H1 (cell line): ENCODE measurements at regions not wholly inside any gene's neighbourhood (a gene's known extent, or its start where the extent isn't known, plus 50 kb on each side); places are given as distances from the start of the nearest gene placed in this dataset.

Experiments used
- CBX8 ChIP-seq: fragments of 300-800, 300-1000 bp; sonication (generic); IDR thresholded peaks from 2 replicates; pipeline ENCODE4 v1.7.1; 2016; ENCODE audit warnings: low read depth, low read length, borderline replicate concordance
- CREB1 ChIP-seq: IDR thresholded peaks from 2 replicates; pipeline ENCODE4 v1.6.1; 2012; ENCODE audit warnings: inconsistent platforms
- CTCF ChIP-seq, 3 experiments: IDR thresholded peaks; 1 replicate in 2 of 3; 2 replicates in 1 of 3; pipeline versions ENCODE4 v1.5.1 to v1.6.1; 2011; ENCODE audit warnings: low read length in 3 of 3, mild to moderate bottlenecking in 3 of 3, inconsistent platforms in 2 of 3, low read depth in 1 of 3, moderate library complexity in 1 of 3; ENCODE audit not compliant: insufficient read depth in 1 of 3; ENCODE audit errors: control extremely low read depth in 1 of 3
- EP300 ChIP-seq, 2 experiments: IDR thresholded peaks; 1 replicate in 1 of 2; 2 replicates in 1 of 2; pipeline ENCODE4 v1.6.1; 2011 to 2012; ENCODE audit warnings: low read depth in 2 of 2, low read length in 2 of 2, mild to moderate bottlenecking in 2 of 2, borderline replicate concordance in 1 of 2, inconsistent platforms in 1 of 2, moderate library complexity in 1 of 2
- EZH2 ChIP-seq: fragments of 200-600 bp; sonication (generic); IDR thresholded peaks from 2 replicates; pipeline ENCODE4 v1.7.1; 2012; ENCODE audit warnings: low read depth, mild to moderate bottlenecking, moderate library complexity, low read length, inconsistent platforms; ENCODE audit not compliant: severe bottlenecking
- GTF2F1 ChIP-seq: IDR thresholded peaks from 2 replicates; pipeline ENCODE4 v1.6.1; 2012; ENCODE audit warnings: low read depth, low read length, improper control_type of control experiment, borderline replicate concordance
- RFX5 ChIP-seq: IDR thresholded peaks from 2 replicates; pipeline ENCODE4 v1.6.1; 2011; ENCODE audit warnings: low read depth, low read length, improper control_type of control experiment, borderline replicate concordance
- RNF2 ChIP-seq: fragments of 200-900, 300-1000 bp; sonication (generic); IDR thresholded peaks from 2 replicates; pipeline ENCODE4 v1.7.1; 2016; ENCODE audit warnings: borderline replicate concordance, low read depth, mild to moderate bottlenecking, antibody characterized with exemption, low read length; ENCODE audit not compliant: poor library complexity, severe bottlenecking; ENCODE audit errors: missing control alignments

GRCh38 chr7:25963733-25964132 is 188.3 kb upstream of the NFE2L3 start:
- TF ChIP-seq EZH2, result no peak
- no peak for TF ChIP-seq CBX8
- no peak for TF ChIP-seq CTCF (IDR thresholded peaks at IDR 0.05; ENCODE audit: control extremely low read depth in 1 of 3, insufficient read depth in 1 of 3, low read depth in 1 of 3, low read length in 3 of 3)
- no peak for TF ChIP-seq RNF2
- no peak for TF ChIP-seq GTF2F1
- TF ChIP-seq EP300 (IDR thresholded peaks at IDR 0.05; ENCODE audit: borderline replicate concordance in 1 of 2, low read depth in 2 of 2, low read length in 2 of 2), result no peak
- no peak for TF ChIP-seq RFX5
- TF ChIP-seq CREB1, result no peak
